ENCODE measurements at regions not wholly inside any gene's neighbourhood (a gene's known extent, or its start where the extent isn't known, plus 50 kb on each side); places are given as distances from the start of the nearest gene placed in this dataset.

GRCh38 chr4:114156371-114156770 is 176.9 kb upstream of the ARSJ start (continued):
- TF ChIP-seq USF2 (IDR thresholded peaks at IDR 0.05; ENCODE audit: low read length) (no peak), EP300 (IDR thresholded peaks at IDR 0.05; ENCODE audit: borderline replicate concordance in 1 of 2, low read depth in 2 of 2, low read length in 2 of 2) (no peak), TBP (IDR thresholded peaks at IDR 0.05; ENCODE audit: low read depth, low read length) (no peak), BRCA1 (IDR thresholded peaks at IDR 0.05; ENCODE audit: low read depth, low read length) (no peak), SP1 (IDR thresholded peaks at IDR 0.05; ENCODE audit: low read depth, low read length) (no peak)

All from H1 (cell line).